ENCODE measurements at regions not wholly inside any gene's neighbourhood (a gene's known extent, or its start where the extent isn't known, plus 50 kb on each side); places are given as distances from the start of the nearest gene placed in this dataset.

GRCh38 chr4:123880631-123881030, 484.0 kb downstream of the SPRY1 start:
- no peak for DNase-seq (ENCODE audit: low read depth)

DNA sequence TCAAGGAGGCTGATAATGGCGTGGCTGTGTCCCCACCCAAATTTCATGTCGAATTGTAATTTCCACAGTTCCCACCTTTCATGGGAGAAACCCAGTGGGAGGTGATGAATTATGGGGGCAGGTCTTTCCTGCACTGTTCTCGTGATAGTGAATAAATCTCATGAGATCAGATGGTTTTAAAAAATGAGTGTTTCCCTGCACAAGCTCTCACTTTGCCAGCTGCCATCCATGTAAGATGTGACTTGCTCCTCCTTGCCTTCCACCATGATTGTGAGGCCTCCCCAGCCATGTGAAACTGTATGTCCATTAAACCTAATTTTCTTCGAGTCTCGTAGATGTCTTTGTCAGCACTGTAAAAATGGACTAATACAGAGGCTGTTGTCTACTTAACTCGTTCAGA, 488.3 kb downstream of the SPRY1 start:
- DNase-seq (ENCODE audit: low read depth) = no peak

DNA sequence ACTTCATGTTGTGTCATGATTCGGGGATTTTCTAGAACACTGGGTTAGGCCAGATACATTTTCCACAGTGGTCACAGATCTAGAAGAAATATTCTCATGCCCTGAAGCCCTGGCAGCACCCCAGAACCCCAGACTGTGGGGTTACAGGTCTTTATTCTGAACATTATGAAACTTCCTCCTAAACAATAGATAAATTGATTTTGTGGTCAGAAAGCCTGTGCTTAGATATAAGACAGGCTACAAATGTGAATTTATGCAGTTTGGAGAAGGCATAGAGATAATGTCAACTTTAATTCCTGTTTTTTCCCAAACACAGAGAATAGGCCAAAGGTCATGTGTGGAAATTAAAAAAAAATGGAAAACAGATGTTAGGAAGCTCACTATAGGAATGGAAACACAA, 492.9 kb downstream of the SPRY1 start:
- DNase-seq (ENCODE audit: low read depth) = no peak

GRCh38 chr4:123890889-123891288, 494.3 kb downstream of the SPRY1 start:
- no peak for DNase-seq (ENCODE audit: low read depth)

DNA sequence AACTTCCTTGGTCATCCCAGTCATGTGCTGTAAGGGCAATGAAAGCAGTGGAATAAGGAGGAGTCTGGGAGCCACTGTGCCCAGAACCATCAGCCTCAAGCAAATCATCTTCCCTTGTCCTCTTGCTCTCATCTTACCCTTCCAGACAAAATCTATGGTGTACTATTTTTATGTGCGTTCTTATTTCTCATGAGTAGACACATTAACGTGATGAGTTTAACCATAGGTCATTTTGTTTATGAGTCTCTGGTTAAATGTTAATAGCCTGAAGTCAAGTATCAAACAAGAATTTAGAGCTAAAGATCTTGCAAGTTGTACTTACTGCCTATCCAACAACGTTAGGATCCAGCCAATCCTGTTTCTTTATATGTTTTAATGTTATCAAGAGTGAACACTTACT, 495.3 kb downstream of the SPRY1 start:
- DNase-seq (ENCODE audit: low read depth) = no peak

DNA sequence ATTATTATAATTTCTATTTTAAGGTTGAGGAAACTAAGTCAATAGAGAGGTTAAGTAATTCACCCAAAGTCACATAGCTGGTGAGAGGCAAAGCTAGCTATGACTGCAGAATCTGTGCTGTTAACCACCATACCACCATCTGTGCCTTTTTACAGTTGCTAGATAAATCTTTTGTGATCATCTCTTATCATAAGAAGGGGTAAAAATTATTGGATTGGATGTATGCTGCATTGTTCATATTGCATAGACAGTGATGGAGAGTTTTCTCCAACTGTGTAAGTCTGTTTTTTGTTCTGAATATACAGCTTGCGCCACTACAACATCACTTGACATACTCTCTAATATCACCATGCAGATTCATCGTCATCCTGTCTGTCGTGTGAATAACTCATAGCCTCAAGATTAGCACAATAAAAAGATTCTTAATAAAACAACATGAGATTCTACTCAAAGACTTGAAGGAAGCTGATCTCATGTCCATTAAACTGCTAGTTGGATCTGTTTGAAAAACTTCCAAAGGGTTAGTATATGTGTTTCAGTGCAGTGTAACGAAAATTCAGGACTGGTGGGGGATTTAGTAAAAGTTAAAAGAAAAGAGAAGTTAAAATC, 495.9 kb downstream of the SPRY1 start:
- no peak for DNase-seq (ENCODE audit: low read depth)

DNA sequence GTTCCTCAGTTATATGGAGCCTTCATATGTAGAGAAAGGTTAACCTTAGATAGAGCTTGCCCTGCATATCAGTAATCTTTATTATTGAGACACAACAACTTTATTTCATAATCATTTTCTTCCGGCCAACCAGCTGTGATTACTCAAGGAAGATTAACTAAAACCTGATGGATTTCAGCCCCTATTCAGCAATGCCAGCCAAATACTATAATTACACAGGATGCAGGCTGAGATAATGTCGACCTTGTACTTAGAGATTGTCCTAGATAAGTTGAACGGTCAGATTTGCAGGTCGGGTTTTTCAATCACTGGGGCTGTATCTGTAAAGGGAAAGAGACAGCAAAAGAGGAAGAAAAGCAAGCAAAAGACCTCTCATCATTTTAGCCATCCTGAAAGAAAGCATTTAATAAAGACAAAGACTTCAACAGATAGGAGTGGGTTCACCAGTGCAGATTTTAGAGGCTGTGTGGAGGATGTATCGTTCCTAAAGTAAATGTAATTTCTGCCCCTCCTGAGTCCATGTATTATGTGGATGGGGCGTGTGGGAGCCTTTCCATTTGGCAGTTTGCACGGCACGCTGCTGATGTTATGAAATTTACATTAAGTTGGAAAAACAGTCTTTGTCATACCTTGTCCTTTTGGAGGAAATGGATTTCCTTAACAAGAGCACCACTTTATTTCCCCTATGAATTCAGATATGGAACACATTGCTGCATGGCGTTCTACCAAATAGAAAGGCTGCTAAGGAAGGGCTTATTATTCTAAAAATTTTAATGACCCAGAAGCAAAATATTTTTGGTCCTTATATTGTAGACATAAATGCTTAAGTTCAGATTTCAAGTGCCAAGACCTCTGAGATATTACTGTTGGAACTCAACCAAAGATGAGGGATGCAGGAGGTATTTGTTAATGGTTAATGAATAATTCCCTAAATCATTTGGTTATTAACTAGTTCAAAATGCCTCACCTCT, 496.7 kb downstream of the SPRY1 start:
- DNase-seq (ENCODE audit: low read depth) = no peak

DNA sequence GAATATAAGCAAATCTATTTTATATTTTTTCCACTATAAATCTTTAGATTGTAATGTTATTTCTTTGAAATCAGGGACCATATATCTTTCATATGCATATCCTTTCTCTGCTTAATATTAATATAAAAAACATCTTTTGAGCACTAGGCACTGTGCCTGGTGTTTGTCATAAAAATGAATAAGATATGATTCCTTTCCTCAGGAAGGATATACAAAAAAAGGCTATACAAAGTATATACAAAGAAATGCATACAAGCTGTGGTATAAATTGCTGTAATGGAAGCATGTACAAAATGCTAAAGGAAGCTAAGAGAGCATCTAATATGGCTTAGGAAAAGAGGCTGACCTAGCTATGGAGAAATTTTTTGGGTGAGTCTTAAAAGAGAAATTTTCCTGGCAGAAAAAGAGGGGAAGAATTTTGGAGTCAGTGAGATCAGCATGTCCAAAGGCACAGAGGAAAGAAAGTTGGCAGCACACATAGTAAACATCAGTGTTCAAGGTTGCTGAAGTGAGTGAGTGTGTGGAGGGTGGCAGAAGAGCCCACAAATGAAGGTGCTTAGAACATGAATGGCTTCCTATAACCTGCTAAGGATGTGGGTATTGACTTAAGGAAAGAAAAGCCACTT, 500.0 kb downstream of the SPRY1 start:
- DNase-seq (ENCODE audit: low read depth) = no peak

GRCh38 chr4:123898946-123899666, 502.5 kb downstream of the SPRY1 start:
- no peak for DNase-seq (ENCODE audit: low read depth)

- no peak for DNase-seq (ENCODE audit: low read depth)
Measured at GRCh38 chr4:123904882-123905281, 508.3 kb downstream of the SPRY1 start.

DNA sequence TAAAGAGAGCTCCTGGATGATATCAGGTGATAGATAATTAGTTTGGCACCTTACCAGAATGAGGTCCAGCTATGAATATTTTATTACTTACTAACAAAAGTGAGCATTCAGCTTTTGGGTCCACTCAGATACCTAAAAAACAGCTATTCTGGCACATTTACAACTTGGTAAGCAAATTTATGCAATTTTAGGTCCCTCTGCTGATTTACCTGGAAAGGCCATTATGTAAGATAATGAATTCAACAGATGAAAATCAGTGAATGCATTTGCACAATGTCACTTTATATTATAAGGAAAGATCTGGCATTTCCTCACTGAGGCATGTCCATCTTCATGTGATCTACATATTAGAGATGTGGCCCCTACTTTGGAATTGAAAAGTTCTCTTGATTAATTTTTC, 517.0 kb downstream of the SPRY1 start:
- DNase-seq (ENCODE audit: low read depth) = no peak

DNA sequence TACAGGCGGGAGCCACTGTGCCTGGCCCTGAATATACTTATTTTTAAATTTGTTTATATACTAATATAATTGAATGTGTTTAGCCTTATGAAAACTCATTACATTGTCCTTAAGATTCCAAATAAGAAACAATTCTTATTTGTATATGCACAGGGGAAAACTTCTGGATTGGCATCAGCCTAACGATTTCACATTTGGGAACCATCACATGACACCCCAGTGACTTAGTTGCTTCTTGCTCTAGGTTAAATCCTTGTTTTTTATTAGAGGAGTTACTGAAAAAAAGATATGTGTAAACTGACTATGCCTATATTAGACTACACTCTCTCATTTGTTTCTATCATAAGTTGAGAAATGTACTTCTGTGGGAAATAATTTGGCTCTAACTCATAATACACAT, 520.2 kb downstream of the SPRY1 start:
- DNase-seq (ENCODE audit: low read depth) = no peak

DNA sequence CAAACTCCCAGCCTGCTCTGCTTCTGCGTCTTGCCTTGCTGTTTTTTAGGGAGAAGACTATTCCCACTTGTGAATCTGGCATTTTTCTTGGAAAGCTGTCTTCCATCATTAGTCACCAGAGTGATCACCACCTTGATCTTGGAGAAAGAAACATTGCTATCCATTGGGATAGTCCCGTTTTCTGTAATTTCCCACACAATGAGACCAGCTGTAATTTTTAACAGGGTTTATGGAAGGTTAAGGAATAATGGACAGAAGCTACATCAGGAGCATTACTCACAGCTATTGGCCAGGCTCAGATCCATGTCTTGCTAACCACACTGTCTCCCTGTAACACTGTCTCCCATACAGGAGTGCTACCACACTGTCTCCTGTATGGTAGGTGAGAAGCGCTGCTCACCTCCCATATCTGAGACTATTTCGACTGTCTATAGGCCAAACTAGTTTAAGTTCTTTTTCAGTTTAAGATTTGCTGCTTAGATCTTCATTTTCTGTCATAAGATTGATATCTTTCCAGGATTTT, 523.0 kb downstream of the SPRY1 start:
- DNase-seq (ENCODE audit: low read depth) = no peak

- no peak for DNase-seq (ENCODE audit: low read depth)
Measured at GRCh38 chr4:123921339-123921738, 524.7 kb downstream of the SPRY1 start.

DNA sequence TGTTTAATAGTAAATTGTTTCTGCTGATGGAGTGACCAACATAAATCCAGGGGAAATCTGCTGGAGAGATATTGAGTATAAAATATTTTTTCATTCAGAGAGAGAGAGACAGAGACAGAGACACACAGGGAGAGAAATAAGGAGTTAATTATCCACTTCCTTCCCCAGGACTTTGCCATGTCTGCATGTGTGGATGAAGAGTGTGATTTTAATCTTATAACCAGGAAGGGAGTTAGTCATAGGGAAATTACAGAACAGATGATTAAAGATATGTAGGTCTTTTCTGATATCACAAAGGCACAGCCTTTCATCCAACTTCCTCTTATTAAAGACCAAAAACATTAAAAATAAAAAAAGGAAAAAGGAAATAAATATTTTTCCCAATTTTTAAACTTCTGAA, 526.3 kb downstream of the SPRY1 start:
- peak; percentile 15 for DNase-seq (ENCODE audit: low read depth)

- DNase-seq (ENCODE audit: low read depth) = no peak
Measured at GRCh38 chr4:123924536-123924935, 527.9 kb downstream of the SPRY1 start.

DNA sequence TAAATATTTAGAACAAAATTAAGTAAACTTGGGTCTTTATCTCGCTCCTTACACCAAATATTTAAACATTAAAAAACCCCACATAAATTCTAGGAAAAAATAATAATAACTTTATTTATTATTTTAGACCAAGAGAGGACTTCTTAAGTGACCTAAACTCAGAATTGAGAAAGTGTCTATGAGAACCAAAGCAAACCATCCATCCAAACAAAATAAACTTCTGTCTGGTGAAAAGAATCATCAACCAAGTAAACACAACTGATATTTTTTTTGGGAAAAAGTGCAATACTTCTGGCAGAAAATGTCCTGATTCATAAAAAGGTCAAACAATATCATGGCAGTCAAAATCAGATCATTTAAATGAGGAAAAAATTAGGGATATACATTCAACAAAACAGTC, 533.0 kb downstream of the SPRY1 start:
- no peak for DNase-seq (ENCODE audit: low read depth)

- DNase-seq (ENCODE audit: low read depth) = no peak
Measured at GRCh38 chr4:123930996-123931395, 534.4 kb downstream of the SPRY1 start.

GRCh38 chr4:123934096-123934495, 537.5 kb downstream of the SPRY1 start:
- no peak for DNase-seq (ENCODE audit: low read depth)

DNA sequence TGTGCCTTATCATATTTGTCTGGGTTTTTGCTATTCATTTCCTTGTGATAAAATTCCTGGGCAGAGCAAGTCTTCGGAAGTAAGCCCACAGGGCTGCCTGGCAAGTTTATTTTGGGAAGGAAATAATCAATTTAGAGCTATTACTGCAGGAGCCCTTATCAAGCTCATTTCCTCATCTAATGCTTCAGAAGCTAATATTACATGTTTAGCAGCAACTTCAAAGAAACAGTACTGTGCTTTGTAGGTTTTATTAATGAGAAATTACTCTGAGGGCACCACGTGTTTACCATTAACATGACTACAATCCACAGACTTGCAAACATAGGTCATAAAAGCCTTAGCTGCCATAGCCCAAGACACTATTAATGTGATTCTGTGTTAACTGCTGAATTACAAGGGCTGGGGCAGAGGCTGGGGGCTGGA, 540.0 kb downstream of the SPRY1 start:
- no peak for DNase-seq (ENCODE audit: low read depth)

DNA sequence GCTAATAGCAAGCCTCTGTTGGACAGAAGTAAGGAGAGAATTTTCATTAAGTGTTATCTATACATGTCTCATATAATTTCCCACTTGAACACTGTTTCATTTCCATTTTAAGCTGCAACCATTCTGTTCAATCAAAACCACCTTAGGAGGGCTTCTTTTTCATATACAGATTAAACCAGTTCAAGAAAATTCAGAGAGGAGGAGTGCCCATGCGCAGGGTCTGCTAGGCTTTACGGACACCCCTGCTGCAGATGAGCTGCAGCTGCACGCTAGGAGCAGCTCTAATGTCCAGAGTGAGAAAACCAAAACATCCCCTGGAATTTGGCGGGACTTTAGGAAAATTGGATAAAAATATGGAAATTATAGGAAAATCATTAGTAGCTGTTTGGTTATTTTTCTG, 541.0 kb downstream of the SPRY1 start:
- no peak for DNase-seq (ENCODE audit: low read depth)

DNA sequence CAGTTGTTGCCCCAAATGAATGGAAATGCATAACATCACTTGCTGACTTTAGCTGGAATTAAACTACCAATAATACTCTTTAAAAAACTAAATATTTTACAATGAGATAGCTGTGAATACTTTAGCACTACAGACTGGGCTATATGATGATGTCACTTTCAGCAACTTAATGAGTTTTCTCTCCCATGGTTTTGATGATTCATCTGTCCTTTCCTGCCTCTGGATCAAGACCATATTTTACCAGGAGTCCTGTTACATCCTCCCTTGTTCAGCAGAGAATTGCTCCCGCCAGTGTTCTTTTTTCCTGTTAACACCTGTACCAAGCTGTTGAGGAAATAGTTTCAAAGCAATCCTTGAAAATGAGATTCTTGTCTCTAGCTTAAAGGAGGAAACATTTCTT, 543.0 kb downstream of the SPRY1 start:
- DNase-seq (ENCODE audit: low read depth) = peak; percentile 73
